GM12801 (cell line): ENCODE measurements at regions not wholly inside any gene's neighbourhood (a gene's known extent, or its start where the extent isn't known, plus 50 kb on each side); places are given as distances from the start of the nearest gene placed in this dataset.

Source experiments
- TF ChIP-seq, protein P1 (sequence below): IDR thresholded peaks from one replicate; pipeline ENCODE4 v1.5.1; 2011; ENCODE audit warnings: control low read depth; ENCODE audit not compliant: insufficient read length; ENCODE audit errors: extremely low read depth

DNA sequence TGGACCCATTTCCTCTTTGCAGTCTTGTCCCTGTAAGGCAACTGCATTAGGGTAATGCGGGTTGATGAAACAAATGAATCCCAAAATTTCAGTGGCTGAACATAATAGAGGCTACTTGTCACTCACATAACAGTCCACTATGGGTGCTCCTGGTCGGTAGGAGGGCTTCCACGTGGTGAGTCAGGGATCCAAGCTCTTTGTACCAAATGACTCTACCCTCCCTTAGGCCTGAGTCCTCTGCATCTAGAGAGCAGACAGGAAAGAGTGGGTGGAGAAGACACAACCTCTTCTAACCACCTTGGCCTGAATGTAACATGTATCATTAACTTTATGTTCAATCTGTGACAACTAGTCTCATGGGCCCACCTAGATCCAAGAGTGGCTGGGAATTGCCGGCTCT lies 86.2 kb upstream of the HAAO start:
- TF ChIP-seq, protein P1, sequence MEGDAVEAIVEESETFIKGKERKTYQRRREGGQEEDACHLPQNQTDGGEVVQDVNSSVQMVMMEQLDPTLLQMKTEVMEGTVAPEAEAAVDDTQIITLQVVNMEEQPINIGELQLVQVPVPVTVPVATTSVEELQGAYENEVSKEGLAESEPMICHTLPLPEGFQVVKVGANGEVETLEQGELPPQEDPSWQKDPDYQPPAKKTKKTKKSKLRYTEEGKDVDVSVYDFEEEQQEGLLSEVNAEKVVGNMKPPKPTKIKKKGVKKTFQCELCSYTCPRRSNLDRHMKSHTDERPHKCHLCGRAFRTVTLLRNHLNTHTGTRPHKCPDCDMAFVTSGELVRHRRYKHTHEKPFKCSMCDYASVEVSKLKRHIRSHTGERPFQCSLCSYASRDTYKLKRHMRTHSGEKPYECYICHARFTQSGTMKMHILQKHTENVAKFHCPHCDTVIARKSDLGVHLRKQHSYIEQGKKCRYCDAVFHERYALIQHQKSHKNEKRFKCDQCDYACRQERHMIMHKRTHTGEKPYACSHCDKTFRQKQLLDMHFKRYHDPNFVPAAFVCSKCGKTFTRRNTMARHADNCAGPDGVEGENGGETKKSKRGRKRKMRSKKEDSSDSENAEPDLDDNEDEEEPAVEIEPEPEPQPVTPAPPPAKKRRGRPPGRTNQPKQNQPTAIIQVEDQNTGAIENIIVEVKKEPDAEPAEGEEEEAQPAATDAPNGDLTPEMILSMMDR = no peak

- TF ChIP-seq, protein P1 = no peak
These were observed 85.6 kb upstream of the HAAO start for GRCh38 chr2:42877936-42878335.

GRCh38 chr2:42877511-42877910 lies 85.1 kb upstream of the HAAO start:
- TF ChIP-seq, protein P1 = no peak

- TF ChIP-seq, protein P1 = no peak
These were observed 84.0 kb upstream of the HAAO start for GRCh38 chr2:42876326-42876751.

- TF ChIP-seq, protein P1 = no peak
These were observed 83.5 kb upstream of the HAAO start for GRCh38 chr2:42875880-42876279.

GRCh38 chr2:42874949-42875801 lies 82.8 kb upstream of the HAAO start:
- TF ChIP-seq, protein P1 = no peak

DNA sequence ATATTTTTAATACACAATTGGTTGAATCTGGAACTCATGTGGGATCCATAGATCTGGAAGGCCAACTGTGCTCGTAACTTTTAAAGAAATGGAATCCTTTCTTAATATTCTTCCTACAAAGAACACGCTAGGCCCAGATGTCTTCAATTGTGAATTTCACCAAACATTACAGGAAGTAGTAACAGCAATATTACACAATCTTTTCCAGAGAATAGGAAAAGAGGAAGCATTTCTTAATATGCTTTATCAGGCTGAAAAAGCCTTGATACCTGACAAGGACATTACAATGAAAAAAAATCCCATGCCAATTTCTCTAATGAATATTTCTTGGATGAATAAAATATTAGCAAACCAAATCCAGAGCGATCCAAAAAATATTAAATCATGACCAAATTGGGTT lies 80.3 kb upstream of the HAAO start:
- TF ChIP-seq, protein P1 = no peak
